ENCODE measurements at regions not wholly inside any gene's neighbourhood (a gene's known extent, or its start where the extent isn't known, plus 50 kb on each side); places are given as distances from the start of the nearest gene placed in this dataset.
"Not testable (repeated sequence)": the region's sequence is repeated elsewhere in the genome, so short reads cannot be mapped to it uniquely, and the experiment has no call there.

- TF ChIP-seq, protein P1, sequence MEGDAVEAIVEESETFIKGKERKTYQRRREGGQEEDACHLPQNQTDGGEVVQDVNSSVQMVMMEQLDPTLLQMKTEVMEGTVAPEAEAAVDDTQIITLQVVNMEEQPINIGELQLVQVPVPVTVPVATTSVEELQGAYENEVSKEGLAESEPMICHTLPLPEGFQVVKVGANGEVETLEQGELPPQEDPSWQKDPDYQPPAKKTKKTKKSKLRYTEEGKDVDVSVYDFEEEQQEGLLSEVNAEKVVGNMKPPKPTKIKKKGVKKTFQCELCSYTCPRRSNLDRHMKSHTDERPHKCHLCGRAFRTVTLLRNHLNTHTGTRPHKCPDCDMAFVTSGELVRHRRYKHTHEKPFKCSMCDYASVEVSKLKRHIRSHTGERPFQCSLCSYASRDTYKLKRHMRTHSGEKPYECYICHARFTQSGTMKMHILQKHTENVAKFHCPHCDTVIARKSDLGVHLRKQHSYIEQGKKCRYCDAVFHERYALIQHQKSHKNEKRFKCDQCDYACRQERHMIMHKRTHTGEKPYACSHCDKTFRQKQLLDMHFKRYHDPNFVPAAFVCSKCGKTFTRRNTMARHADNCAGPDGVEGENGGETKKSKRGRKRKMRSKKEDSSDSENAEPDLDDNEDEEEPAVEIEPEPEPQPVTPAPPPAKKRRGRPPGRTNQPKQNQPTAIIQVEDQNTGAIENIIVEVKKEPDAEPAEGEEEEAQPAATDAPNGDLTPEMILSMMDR (conservative IDR thresholded peaks at IDR 0.05): no peak
- no peak for TF ChIP-seq ZFX (IDR thresholded peaks at IDR 0.05)
- H3K27ac ChIP-seq: no peak overlapping the region
Observed at GRCh38 chr9:18274693-18275092, 199.3 kb upstream of the ADAMTSL1 start.

DNA sequence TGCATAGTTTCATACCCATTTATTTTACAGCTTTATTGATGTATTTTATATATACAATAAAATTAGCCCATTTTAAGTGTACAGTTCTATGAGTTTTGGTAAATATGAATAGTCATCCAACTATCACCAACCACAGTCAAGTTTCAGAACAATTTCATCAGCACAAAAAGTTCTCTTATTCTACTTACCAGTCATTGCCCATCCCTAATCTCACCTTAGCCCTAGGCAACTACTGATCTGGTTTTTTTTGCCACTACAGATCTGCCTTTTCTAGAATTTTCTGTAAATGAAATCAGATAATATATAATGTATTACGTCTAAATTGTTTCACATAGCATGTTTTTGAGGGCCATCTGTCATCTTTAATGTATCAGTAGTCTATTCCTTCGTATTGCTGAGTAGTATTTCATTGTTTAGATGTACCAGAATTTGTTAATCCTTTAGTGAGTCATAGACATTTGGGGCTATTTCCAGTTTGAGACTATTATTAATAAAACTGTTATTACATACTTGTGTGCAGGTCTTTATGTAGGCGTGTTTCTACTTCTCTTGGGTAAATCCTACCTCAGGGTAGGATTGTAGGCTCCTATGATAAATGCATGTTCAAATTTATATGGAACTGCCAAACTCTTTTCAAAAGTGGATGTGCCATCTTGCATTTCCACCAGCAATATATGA is 198.5 kb upstream of the ADAMTSL1 start:
- no peak overlapping the region for H3K27ac ChIP-seq
- TF ChIP-seq, protein P1 (conservative IDR thresholded peaks at IDR 0.05): no peak
- no peak for TF ChIP-seq ZFX (IDR thresholded peaks at IDR 0.05)

GRCh38 chr9:18281291-18281690 is 192.7 kb upstream of the ADAMTSL1 start:
- TF ChIP-seq, protein P1 (conservative IDR thresholded peaks at IDR 0.05): no peak
- no peak for TF ChIP-seq ZFX (IDR thresholded peaks at IDR 0.05)
- H3K27ac ChIP-seq: no peak overlapping the region

GRCh38 chr9:18294229-18294628 is 179.7 kb upstream of the ADAMTSL1 start:
- TF ChIP-seq, protein P1 (conservative IDR thresholded peaks at IDR 0.05): no peak
- TF ChIP-seq ZFX (IDR thresholded peaks at IDR 0.05): no peak
- H3K27ac ChIP-seq: no peak overlapping the region

GRCh38 chr9:18296702-18297055 is 177.3 kb upstream of the ADAMTSL1 start:
- TF ChIP-seq ZFX (IDR thresholded peaks at IDR 0.05): no peak
- TF ChIP-seq, protein P1 (conservative IDR thresholded peaks at IDR 0.05): no peak
- H3K27ac ChIP-seq: no peak overlapping the region

DNA sequence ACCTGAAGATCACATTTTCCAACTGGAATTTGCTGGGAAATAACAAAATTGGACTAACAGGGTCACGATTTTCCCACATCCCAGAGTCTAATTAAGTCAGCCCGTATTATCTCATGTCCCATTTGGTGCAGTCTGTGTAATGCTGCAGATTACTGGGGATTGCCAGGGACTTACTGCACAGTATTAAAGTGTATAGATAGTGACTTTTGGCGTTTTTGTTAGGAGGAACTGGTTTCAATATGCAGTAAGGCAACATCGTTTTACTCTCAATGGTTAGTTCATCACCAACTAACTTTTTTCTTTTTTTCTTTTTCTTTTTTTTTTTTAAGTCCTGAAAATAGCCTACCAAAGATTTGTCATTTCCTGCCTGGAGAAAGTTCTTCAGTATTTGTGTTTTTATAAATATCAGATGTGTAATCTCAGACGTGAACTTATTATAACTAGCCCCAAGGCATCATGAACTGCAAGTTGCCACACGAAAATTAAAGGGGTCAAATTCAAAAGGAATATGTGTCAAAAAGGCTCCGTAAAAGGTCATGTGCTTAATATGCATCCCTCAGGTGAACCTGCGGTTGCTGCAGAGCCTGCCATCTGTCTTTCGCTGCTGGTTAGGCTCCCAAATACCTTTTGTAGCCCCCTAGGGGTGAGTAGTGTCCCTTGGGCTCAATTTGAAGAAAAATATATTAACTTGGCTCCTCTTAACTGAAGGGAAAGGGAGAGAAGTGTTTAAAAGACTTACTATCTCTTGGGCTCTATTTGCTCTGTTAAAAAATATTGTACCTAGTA is 176.7 kb upstream of the ADAMTSL1 start:
- no peak for TF ChIP-seq ZFX (IDR thresholded peaks at IDR 0.05)
- TF ChIP-seq, protein P1 (conservative IDR thresholded peaks at IDR 0.05): 0 out of 2 replicates have a peak, but pooled peaks have one; percentile 11
- H3K27ac ChIP-seq: no peak overlapping the region

DNA sequence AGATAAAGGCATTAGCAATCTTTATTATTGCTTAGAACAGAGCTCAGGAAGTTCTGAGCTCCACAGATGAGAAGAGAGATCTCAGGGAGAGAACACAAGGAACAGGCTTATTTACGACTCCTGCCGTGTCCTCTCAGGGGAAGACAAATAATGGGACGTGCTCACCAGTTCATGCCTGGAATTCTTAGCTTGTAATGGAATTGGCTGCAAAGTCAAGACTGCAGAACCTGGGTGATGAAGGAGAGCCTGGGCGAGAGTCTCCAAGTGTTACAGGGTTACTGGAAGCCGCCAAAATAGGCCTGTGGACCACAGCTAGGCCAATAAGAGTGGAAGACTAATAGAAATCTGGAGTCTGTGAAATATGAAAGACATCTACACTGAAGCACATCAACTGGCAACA is 174.5 kb upstream of the ADAMTSL1 start:
- TF ChIP-seq ZFX (IDR thresholded peaks at IDR 0.05): no peak
- TF ChIP-seq, protein P1 (conservative IDR thresholded peaks at IDR 0.05): no peak
- no peak overlapping the region for H3K27ac ChIP-seq

- H3K27ac ChIP-seq: not testable (repeated sequence)
Observed at GRCh38 chr9:18305167-18305806, 168.7 kb upstream of the ADAMTSL1 start.

Measured in C4-2B (cell line).